ENCODE measurements at regions not wholly inside any gene's neighbourhood (a gene's known extent, or its start where the extent isn't known, plus 50 kb on each side); places are given as distances from the start of the nearest gene placed in this dataset.

DNA sequence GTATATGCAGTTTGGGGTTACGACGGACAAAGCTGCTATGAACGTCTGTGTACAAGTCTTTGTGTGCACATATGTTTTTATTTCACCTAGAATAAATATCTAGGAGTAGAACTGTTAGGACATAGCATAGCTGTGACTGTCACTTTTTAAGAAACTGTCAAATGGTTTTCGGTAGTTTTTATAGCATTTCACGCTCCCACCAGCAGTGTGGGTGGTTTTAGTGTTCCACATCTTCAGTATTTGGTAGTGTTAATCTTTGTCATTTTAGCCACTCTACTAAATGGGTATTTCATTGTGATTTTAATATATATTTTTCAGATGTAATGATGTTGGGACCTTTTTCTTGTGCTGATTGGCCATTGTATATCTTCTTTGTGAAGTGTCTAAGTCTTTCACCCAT, 109.1 kb upstream of the BCAT1 start:
- no peak overlapping the region for H3K4me2 ChIP-seq (ENCODE audit: low read length)
- H3K27me3 ChIP-seq (ENCODE audit: control insufficient read depth, insufficient read depth, low read length) = no peaks in the 10 kb centered on the region
- H3K9ac ChIP-seq (ENCODE audit: low read depth, low read length) = no peak overlapping the region
- no peak overlapping the region for H3K4me3 ChIP-seq (ENCODE audit: low read length)
- H3K4me1 ChIP-seq (ENCODE audit: control insufficient read depth, insufficient read depth, low read length) = peaks cover 10% of the 10 kb centered on the region
- H3K9me3 ChIP-seq (replicated peaks; ENCODE audit: low read length) = no peaks in the 10 kb centered on the region
- H3K36me3 ChIP-seq (ENCODE audit: insufficient read depth, low read length) = no peaks in the 10 kb centered on the region

DNA sequence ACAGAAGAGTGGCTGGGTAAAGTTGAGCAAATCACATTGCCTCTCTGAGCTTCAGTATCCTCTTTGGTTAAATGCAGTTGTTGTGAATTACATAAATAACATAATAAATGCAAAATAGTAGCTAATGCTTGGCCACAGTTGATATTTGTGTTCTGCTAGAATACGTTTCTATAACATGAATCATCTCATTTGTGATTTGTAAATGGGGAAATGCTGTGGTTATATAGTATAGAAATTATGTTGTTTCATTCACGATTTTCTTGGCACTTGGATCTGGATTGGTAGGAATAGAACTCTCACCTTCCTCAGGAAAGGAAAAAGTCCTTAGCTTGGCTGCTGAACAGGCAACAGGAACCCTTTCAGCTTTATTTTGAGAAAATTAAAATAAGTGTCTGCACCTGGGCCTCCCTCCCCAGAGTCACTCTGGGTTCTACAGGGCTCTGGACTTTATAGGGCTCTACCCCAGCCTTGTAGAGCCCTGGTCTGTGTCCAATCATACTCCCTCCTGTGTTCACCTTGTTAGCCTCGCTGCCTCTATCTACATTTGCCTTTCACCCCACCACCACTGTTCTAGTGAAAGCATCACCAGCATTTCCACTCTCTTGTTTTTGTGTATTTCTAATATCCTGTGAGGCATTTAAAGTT, 107.7 kb upstream of the BCAT1 start:
- H3K27me3 ChIP-seq (ENCODE audit: control insufficient read depth, insufficient read depth, low read length) = no peaks in the 10 kb centered on the region
- no peaks in the 10 kb centered on the region for H3K9me3 ChIP-seq (replicated peaks; ENCODE audit: low read length)
- no peak overlapping the region for H3K4me2 ChIP-seq (ENCODE audit: low read length)
- H3K36me3 ChIP-seq (ENCODE audit: insufficient read depth, low read length) = no peaks in the 10 kb centered on the region
- H3K4me3 ChIP-seq (ENCODE audit: low read length) = no peak overlapping the region
- no peak overlapping the region for H3K9ac ChIP-seq (ENCODE audit: low read depth, low read length)
- peaks cover 10% of the 10 kb centered on the region for H3K4me1 ChIP-seq (ENCODE audit: control insufficient read depth, insufficient read depth, low read length)

- Histone ChIP-seq H3K4me1 (ENCODE audit: control insufficient read depth, insufficient read depth, low read length) (peaks cover 10% of the 10 kb centered on the region), H3K4me3 (ENCODE audit: low read length) (no peak overlapping the region), H3K36me3 (ENCODE audit: insufficient read depth, low read length) (no peaks in the 10 kb centered on the region), H3K9me3 (replicated peaks; ENCODE audit: low read length) (no peaks in the 10 kb centered on the region), H3K4me2 (ENCODE audit: low read length) (no peak overlapping the region), H3K9ac (ENCODE audit: low read depth, low read length) (no peak overlapping the region), H3K27me3 (ENCODE audit: control insufficient read depth, insufficient read depth, low read length) (no peaks in the 10 kb centered on the region)
Measured at GRCh38 chr12:25056011-25056410, 107.1 kb upstream of the BCAT1 start.

DNA sequence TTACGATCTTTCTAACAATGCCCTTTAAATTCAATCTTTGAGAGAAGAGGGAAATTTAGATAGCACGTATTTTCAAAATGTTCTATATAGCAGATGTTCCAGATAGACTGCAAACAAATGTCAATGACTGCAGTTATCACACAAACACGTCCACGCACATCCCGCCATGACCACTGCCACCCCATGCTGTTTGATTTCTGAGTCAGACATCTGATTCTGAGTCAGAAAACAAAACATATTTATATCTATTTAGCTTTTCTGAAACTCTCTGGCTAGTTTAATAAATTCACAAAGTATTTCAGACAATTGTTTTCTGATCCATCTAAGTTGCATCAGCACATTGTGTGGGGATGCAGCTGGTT, 105.9 kb upstream of the BCAT1 start:
- no peaks in the 10 kb centered on the region for H3K36me3 ChIP-seq (ENCODE audit: insufficient read depth, low read length)
- no peaks in the 10 kb centered on the region for H3K9me3 ChIP-seq (replicated peaks; ENCODE audit: low read length)
- H3K4me1 ChIP-seq (ENCODE audit: control insufficient read depth, insufficient read depth, low read length) = peaks cover 10% of the 10 kb centered on the region
- no peak overlapping the region for H3K4me3 ChIP-seq (ENCODE audit: low read length)
- no peaks in the 10 kb centered on the region for H3K27me3 ChIP-seq (ENCODE audit: control insufficient read depth, insufficient read depth, low read length)
- H3K4me2 ChIP-seq (ENCODE audit: low read length) = no peak overlapping the region
- no peak overlapping the region for H3K9ac ChIP-seq (ENCODE audit: low read depth, low read length)

GRCh38 chr12:25054076-25054782, 105.3 kb upstream of the BCAT1 start:
- Histone ChIP-seq H3K9ac (ENCODE audit: low read depth, low read length) (no peak overlapping the region), H3K27me3 (ENCODE audit: control insufficient read depth, insufficient read depth, low read length) (no peaks in the 10 kb centered on the region), H3K4me1 (ENCODE audit: control insufficient read depth, insufficient read depth, low read length) (peaks cover 10% of the 10 kb centered on the region), H3K9me3 (replicated peaks; ENCODE audit: low read length) (no peaks in the 10 kb centered on the region), H3K36me3 (ENCODE audit: insufficient read depth, low read length) (no peaks in the 10 kb centered on the region), H3K4me3 (ENCODE audit: low read length) (no peak overlapping the region), H3K4me2 (ENCODE audit: low read length) (no peak overlapping the region)

DNA sequence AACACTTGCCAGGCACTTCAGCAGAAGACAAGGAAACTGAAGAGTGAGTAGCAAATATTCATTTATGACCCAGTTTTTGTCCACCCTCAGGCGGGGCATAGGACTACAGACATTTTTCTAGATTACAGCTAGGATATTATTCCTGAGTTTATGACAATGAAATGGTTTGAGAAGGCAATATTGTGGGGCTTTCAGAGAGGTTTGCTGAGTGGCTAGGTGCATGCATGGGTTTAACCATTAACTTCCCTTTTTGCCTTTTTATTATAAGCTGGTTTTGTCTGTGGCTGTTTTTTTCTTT, 104.0 kb upstream of the BCAT1 start:
- Histone ChIP-seq H3K4me1 (ENCODE audit: control insufficient read depth, insufficient read depth, low read length) (peaks cover 10% of the 10 kb centered on the region), H3K4me3 (ENCODE audit: low read length) (no peak overlapping the region), H3K9ac (ENCODE audit: low read depth, low read length) (no peak overlapping the region), H3K36me3 (ENCODE audit: insufficient read depth, low read length) (no peaks in the 10 kb centered on the region), H3K9me3 (replicated peaks; ENCODE audit: low read length) (no peaks in the 10 kb centered on the region), H3K27me3 (ENCODE audit: control insufficient read depth, insufficient read depth, low read length) (no peaks in the 10 kb centered on the region), H3K4me2 (ENCODE audit: low read length) (no peak overlapping the region)

DNA sequence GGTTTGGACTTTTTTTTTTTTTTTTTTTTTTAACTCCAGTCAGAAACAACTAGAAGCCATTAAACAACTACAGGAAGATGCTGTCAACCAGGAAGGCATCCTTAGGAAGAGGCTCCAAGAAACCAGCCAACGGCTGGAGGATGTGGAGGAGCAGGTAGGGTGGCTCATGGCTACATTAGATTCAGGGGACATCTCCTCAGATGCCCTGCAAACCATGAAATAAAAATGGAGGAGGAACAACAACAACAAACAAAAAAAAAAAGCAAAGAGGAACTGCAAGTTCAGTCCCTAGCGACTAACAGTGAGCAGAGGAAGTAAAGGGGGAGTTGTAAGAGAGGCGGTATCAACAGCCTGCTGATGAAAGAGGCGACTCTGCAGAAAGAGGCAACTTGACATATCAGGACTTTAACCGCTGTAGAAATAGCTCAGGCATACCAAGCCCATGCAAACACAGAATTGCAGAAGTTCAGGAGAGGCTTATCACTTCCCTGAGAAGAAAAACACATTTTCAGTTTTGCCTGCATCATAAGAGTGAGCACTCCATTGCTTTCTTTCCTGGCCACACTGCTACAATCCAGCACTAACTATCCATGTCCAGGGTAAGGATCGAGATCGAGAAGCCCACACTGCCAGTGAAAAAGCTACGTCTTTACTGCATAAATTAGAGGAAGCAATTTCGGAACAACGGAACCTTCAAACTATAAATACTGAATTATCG, 103.5 kb upstream of the BCAT1 start:
- H3K9me3 ChIP-seq (replicated peaks; ENCODE audit: low read length) = no peaks in the 10 kb centered on the region
- peaks cover 10% of the 10 kb centered on the region for H3K4me1 ChIP-seq (ENCODE audit: control insufficient read depth, insufficient read depth, low read length)
- no peak overlapping the region for H3K4me3 ChIP-seq (ENCODE audit: low read length)
- H3K36me3 ChIP-seq (ENCODE audit: insufficient read depth, low read length) = no peaks in the 10 kb centered on the region
- H3K27me3 ChIP-seq (ENCODE audit: control insufficient read depth, insufficient read depth, low read length) = no peaks in the 10 kb centered on the region
- no peak overlapping the region for H3K9ac ChIP-seq (ENCODE audit: low read depth, low read length)
- no peak overlapping the region for H3K4me2 ChIP-seq (ENCODE audit: low read length)

- Histone ChIP-seq H3K4me3 (ENCODE audit: low read length) (no peak overlapping the region), H3K9ac (ENCODE audit: low read depth, low read length) (no peak overlapping the region), H3K9me3 (replicated peaks; ENCODE audit: low read length) (peaks cover 4% of the 10 kb centered on the region), H3K27me3 (ENCODE audit: control insufficient read depth, insufficient read depth, low read length) (no peaks in the 10 kb centered on the region), H3K36me3 (ENCODE audit: insufficient read depth, low read length) (no peaks in the 10 kb centered on the region), H3K4me2 (ENCODE audit: low read length) (no peak overlapping the region), H3K4me1 (ENCODE audit: control insufficient read depth, insufficient read depth, low read length) (peaks cover 10% of the 10 kb centered on the region)
Measured at GRCh38 chr12:25051656-25052195, 102.8 kb upstream of the BCAT1 start.

DNA sequence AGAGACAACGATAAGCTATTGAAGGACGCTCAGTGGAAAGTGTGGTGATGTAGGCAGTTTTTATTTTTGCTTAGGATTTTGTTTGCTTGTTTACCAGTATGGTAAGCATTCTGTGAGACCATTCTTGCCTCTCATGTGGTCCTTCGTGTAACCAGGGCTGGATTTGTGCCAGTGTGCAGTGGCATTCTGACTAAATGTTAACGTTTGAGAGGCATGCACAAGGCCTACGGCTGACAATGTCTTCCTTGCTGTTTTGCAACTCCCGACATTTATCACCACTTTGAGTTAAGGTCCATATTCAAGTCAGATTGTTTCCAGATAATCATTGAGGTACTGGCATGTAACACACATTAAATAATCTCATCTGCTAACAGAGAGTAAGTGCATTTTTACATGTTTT, 102.3 kb upstream of the BCAT1 start:
- H3K4me3 ChIP-seq (ENCODE audit: low read length) = no peak overlapping the region

GRCh38 chr12:25045869-25046268, 97.0 kb upstream of the BCAT1 start:
- H3K27me3 ChIP-seq (ENCODE audit: control insufficient read depth, insufficient read depth, low read length) = peaks cover 7% of the 10 kb centered on the region
- H3K9ac ChIP-seq (ENCODE audit: low read depth, low read length) = no peak overlapping the region
- no peaks in the 10 kb centered on the region for H3K36me3 ChIP-seq (ENCODE audit: insufficient read depth, low read length)
- peaks cover 5% of the 10 kb centered on the region for H3K9me3 ChIP-seq (replicated peaks; ENCODE audit: low read length)
- no peaks in the 10 kb centered on the region for H3K4me1 ChIP-seq (ENCODE audit: control insufficient read depth, insufficient read depth, low read length)
- H3K4me2 ChIP-seq (ENCODE audit: low read length) = no peak overlapping the region
- no peak overlapping the region for H3K4me3 ChIP-seq (ENCODE audit: low read length)

More for the DNA sequence above, 102.3 kb upstream of the BCAT1 start:
- H3K4me2 ChIP-seq (ENCODE audit: low read length) = no peak overlapping the region
- H3K36me3 ChIP-seq (ENCODE audit: insufficient read depth, low read length) = no peaks in the 10 kb centered on the region
- no peaks in the 10 kb centered on the region for H3K27me3 ChIP-seq (ENCODE audit: control insufficient read depth, insufficient read depth, low read length)
- peaks cover 10% of the 10 kb centered on the region for H3K4me1 ChIP-seq (ENCODE audit: control insufficient read depth, insufficient read depth, low read length)
- no peak overlapping the region for H3K9ac ChIP-seq (ENCODE audit: low read depth, low read length)
- peaks cover 5% of the 10 kb centered on the region for H3K9me3 ChIP-seq (replicated peaks; ENCODE audit: low read length)

DNA sequence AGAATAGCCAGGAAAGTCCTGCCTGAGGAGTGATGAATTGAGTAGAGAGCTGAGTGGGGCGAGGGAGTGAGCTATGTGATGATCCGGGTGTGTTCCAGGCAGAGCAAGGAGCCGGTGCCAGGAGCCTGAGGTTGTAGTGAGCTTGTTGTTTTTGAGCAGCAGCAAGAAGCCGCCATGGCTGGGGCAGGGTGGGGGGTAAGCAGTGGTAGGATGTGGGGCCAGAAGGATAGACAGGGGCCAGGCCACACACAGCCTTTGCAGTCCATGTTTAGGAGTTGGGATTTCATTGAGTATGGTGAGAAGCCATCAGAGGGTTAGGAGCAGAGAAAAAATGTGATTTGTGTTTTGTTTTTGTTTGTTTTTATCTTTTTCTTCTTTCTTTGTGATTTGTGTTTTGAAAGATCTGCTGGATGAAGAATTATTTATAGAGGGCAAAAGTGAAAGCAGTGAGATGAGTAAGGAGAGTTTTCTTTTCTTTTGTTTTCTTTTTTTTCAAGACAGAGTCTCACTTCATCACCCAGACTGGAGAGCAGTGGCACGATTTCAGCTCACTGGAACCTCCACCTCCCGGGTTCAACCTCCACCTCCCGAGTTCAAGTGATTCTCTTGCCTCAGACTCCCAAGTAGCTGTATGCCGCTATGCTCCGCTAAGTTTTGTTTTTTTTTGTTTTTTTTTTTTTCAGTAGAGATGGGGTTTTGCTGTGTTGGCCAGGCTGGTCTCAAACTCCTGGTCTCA, 92.3 kb upstream of the BCAT1 start:
- Histone ChIP-seq H3K4me1 (ENCODE audit: control insufficient read depth, insufficient read depth, low read length) (no peaks in the 10 kb centered on the region), H3K27me3 (ENCODE audit: control insufficient read depth, insufficient read depth, low read length) (peaks cover 7% of the 10 kb centered on the region), H3K4me2 (ENCODE audit: low read length) (no peak overlapping the region), H3K36me3 (ENCODE audit: insufficient read depth, low read length) (no peaks in the 10 kb centered on the region), H3K4me3 (ENCODE audit: low read length) (no peak overlapping the region), H3K9me3 (replicated peaks; ENCODE audit: low read length) (no peaks in the 10 kb centered on the region), H3K9ac (ENCODE audit: low read depth, low read length) (no peak overlapping the region)

All from skeletal muscle satellite cell (primary cell).